ENCODE measurements at regions not wholly inside any gene's neighbourhood (a gene's known extent, or its start where the extent isn't known, plus 50 kb on each side); places are given as distances from the start of the nearest gene placed in this dataset.

DNA sequence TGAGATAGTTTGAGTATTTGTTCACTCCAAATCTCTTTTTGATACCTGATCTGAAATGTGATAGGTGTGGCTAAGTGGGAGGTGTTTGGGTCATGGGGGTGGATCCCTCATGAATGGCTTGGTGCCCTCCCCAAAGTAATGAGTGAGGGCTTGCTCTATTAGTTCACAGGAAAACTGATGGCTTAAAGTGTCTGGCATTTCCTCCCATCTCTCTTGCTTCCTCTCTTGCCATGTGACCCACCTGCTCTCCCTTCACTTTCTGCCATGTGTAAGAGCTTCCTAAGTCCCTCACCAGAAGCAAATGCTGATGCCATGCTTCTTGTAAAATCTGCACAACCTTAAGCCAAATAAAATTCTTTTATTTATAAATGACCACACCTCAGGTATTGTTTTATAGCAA is 61.1 kb downstream of the MAD2L1 start:
- Histone ChIP-seq H3K36me3 (replicated peaks in 1 of 2; ENCODE audit: control insufficient read depth in 1 of 2, insufficient read depth in 2 of 2, low read length in 2 of 2) (no peaks in the 10 kb centered on the region), H3K4me1 (ENCODE audit: insufficient read depth, low read length) (no peaks in the 10 kb centered on the region), H4K20me1 (ENCODE audit: insufficient read depth, low read length) (no peaks in the 10 kb centered on the region), H3K9me3 (ENCODE audit: low read length) (no peaks in the 10 kb centered on the region), H2AFZ (ENCODE audit: low read length) (no peak overlapping the region), H3K27me3 (ENCODE audit: control insufficient read depth in 1 of 2, insufficient read depth in 2 of 2, low read length in 2 of 2) (no peaks in the 10 kb centered on the region), H3K9ac (ENCODE audit: insufficient read depth, low read depth, low read length) (no peak overlapping the region), H3K4me2 (ENCODE audit: low read depth, low read length) (no peak overlapping the region), H3K27ac (ENCODE audit: extremely low read length, insufficient read depth, low read length) (no peak overlapping the region), H3K4me3 (replicated peaks in 1 of 3; ENCODE audit: insufficient read depth in 1 of 3, low read depth in 2 of 3, low read length in 3 of 3) (no peak overlapping the region), H3K79me2 (ENCODE audit: insufficient read depth, low read length) (no peaks in the 10 kb centered on the region)
- ChIA-PET POLR2A (no interaction called here), CTCF (ENCODE audit: low intra/inter-chr PET ratio, low total read pairs) (no interaction called here)
- DNase-seq (ENCODE audit: low spot score): no peak
- no peak for ATAC-seq
- intact Hi-C loops (cut with micrococcal nuclease; ENCODE audit: unreplicated experiment) (no loop called here), in situ Hi-C loops (cut with HindIII; ENCODE audit: extremely low pct_ligation_motif_present, low pct_unique_long_range_greater_than_20kb) (no loop called here)
- no peak for FAIRE-seq
- no TSS peak for BruUV-seq (replicated peaks)
- TF ChIP-seq ZNF430 (CRISPR knock-in tag; IDR thresholded peaks at IDR 0.05) (no peak), FOXK1 (CRISPR knock-in tag; IDR thresholded peaks at IDR 0.05; ENCODE audit: borderline replicate concordance, low read depth) (no peak), RARG (CRISPR knock-in tag; IDR thresholded peaks at IDR 0.05; ENCODE audit: low read depth) (no peak), SIX4 (CRISPR knock-in tag; IDR thresholded peaks at IDR 0.05) (no peak), NR2F6 (IDR thresholded peaks at IDR 0.05) (no peak), NR2F6 (CRISPR knock-in tag; IDR thresholded peaks at IDR 0.05) (no peak)

DNA sequence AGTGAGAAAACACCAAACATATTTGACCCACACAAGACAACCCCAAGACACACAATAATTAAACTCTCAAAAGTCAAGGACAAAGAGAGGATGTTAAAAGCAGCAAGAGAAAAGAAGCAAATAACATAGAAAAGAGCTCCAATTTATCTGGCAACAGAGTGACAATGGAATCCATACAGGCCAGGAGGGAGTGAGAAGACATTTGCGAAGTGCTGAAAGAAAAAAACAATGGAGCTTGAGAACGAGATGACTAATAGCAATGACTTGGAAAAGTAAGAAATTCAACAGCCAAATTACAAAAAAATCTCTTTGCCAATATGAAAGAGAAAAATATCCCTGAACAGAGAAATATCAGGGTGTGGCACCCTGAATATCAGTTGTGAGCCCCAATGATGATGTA is 61.6 kb downstream of the MAD2L1 start:
- BruUV-seq (replicated peaks): no TSS peak
- in situ Hi-C loops (cut with HindIII; ENCODE audit: extremely low pct_ligation_motif_present, low pct_unique_long_range_greater_than_20kb) (no loop called here), intact Hi-C loops (cut with micrococcal nuclease; ENCODE audit: unreplicated experiment) (no loop called here)
- Histone ChIP-seq H3K79me2 (ENCODE audit: insufficient read depth, low read length) (no peaks in the 10 kb centered on the region), H2AFZ (ENCODE audit: low read length) (no peak overlapping the region), H3K9ac (ENCODE audit: insufficient read depth, low read depth, low read length) (no peak overlapping the region), H3K4me1 (ENCODE audit: insufficient read depth, low read length) (no peaks in the 10 kb centered on the region), H3K27me3 (ENCODE audit: control insufficient read depth in 1 of 2, insufficient read depth in 2 of 2, low read length in 2 of 2) (no peaks in the 10 kb centered on the region), H3K4me3 (replicated peaks in 1 of 3; ENCODE audit: insufficient read depth in 1 of 3, low read depth in 2 of 3, low read length in 3 of 3) (no peak overlapping the region), H3K4me2 (ENCODE audit: low read depth, low read length) (no peak overlapping the region), H3K36me3 (replicated peaks in 1 of 2; ENCODE audit: control insufficient read depth in 1 of 2, insufficient read depth in 2 of 2, low read length in 2 of 2) (no peaks in the 10 kb centered on the region), H3K9me3 (ENCODE audit: low read length) (no peaks in the 10 kb centered on the region), H3K27ac (ENCODE audit: extremely low read length, insufficient read depth, low read length) (no peak overlapping the region), H4K20me1 (ENCODE audit: insufficient read depth, low read length) (no peaks in the 10 kb centered on the region)
- 4% methylated on average over 2 of the region's 2 CpGs for WGBS (ENCODE audit: low lambda C conversion rate)
- TF ChIP-seq HOXA9 (CRISPR knock-in tag; IDR thresholded peaks at IDR 0.05; ENCODE audit: borderline replicate concordance) (no peak), RELA (CRISPR knock-in tag; IDR thresholded peaks at IDR 0.05) (no peak), CREB1 (IDR thresholded peaks at IDR 0.05) (no peak), CREB1 (CRISPR knock-in tag; IDR thresholded peaks at IDR 0.05) (no peak), SOX5 (CRISPR knock-in tag; IDR thresholded peaks at IDR 0.05; ENCODE audit: borderline replicate concordance) (no peak), HOXD1 (CRISPR knock-in tag; IDR thresholded peaks at IDR 0.05) (no peak), AGO2 (optimal IDR thresholded peaks at IDR 0.05; ENCODE audit: low read depth, low read length) (no peak), ZNF607 (CRISPR knock-in tag; IDR thresholded peaks at IDR 0.05; ENCODE audit: borderline replicate concordance) (no peak), KLF11 (CRISPR knock-in tag; IDR thresholded peaks at IDR 0.05) (no peak), ZNF713 (CRISPR knock-in tag; IDR thresholded peaks at IDR 0.05) (no peak), HNRNPK (IDR thresholded peaks at IDR 0.05; ENCODE audit: low read depth, low read length, poor library complexity, severe bottlenecking) (no peak), GTF2F1 (IDR thresholded peaks at IDR 0.05; ENCODE audit: low read length) (no peak), ZNF441 (CRISPR knock-in tag; IDR thresholded peaks at IDR 0.05; ENCODE audit: borderline replicate concordance) (no peak), ZNF780A (CRISPR knock-in tag; IDR thresholded peaks at IDR 0.05) (no peak), RBM39 (IDR thresholded peaks at IDR 0.05; ENCODE audit: low read depth, low read length, poor library complexity, severe bottlenecking) (no peak), ZNF652 (CRISPR knock-in tag; IDR thresholded peaks at IDR 0.05; ENCODE audit: borderline replicate concordance, low read depth) (no peak)
- CTCF ChIA-PET (ENCODE audit: low intra/inter-chr PET ratio, low total read pairs): no interaction called here
- ATAC-seq (no peak), FAIRE-seq (no peak), DNase-seq (ENCODE audit: low spot score) (no peak)
- POLR2A ChIA-PET: no interaction called here
